Activated T-helper 17 cell treated with anti-CD3 and anti-CD28 coated beads, Interleukin-2, amount 50 U/mL, for 72 hours (primary cell): ENCODE measurements at regions not wholly inside any gene's neighbourhood (a gene's known extent, or its start where the extent isn't known, plus 50 kb on each side); places are given as distances from the start of the nearest gene placed in this dataset.

ENCODE experiments used
- ATAC-seq: fragments of 150-1000 bp; cut with Tn5 transposase; replicated peaks from 2 replicates; pipeline ENCODE4 v1.10.0; 2021; ENCODE audit warnings: mild to moderate bottlenecking, moderate library complexity
- H3K27ac Mint-ChIP-seq: one replicate; pipeline ENCODE4 v1.8.0; 2022; ENCODE audit warnings: mixed read lengths
- H3K27me3 Mint-ChIP-seq: one replicate; pipeline ENCODE4 v1.8.0; 2022; ENCODE audit warnings: mixed read lengths
- H3K36me3 Mint-ChIP-seq: one replicate; pipeline ENCODE4 v1.8.0; 2022; ENCODE audit warnings: low read depth, mild to moderate bottlenecking, mixed read lengths
- H3K4me1 Mint-ChIP-seq: one replicate; pipeline ENCODE4 v1.8.0; 2022; ENCODE audit warnings: mixed read lengths
- H3K4me3 Mint-ChIP-seq: one replicate; pipeline ENCODE4 v1.8.0; 2022; ENCODE audit warnings: mild to moderate bottlenecking, mixed read lengths
- H3K9me3 Mint-ChIP-seq: one replicate; pipeline ENCODE4 v1.8.0; 2022; ENCODE audit warnings: mixed read lengths

DNA sequence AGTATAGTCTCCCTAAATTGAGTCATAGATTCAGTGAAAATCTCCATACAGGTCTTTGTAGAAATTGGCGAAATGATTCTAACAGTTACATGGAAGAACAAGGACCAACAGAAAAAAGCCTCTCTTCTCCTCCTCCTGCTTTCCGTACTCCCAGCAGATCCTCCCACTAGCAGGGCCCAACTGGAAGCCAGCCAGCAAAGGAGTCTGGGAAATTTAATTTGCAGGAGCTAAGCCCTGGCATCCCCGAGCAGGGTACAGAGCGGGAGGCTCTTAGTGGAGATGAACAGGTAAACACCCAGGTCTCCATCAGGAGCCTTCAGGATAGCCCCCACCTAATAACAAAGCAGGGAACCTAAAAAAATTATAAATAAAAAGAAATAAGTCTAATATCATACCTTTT lies 1473.8 kb downstream of the TBC1D22A start:
- no peak for ATAC-seq
- H3K4me1 Mint-ChIP-seq = no peaks in the 10 kb centered on the region
- peaks cover 5% of the 10 kb centered on the region for H3K27me3 Mint-ChIP-seq
- H3K36me3 Mint-ChIP-seq = no peaks in the 10 kb centered on the region
- no peak overlapping the region for H3K27ac Mint-ChIP-seq
- no peak overlapping the region for H3K4me3 Mint-ChIP-seq
- H3K9me3 Mint-ChIP-seq = peaks cover 15% of the 10 kb centered on the region

DNA sequence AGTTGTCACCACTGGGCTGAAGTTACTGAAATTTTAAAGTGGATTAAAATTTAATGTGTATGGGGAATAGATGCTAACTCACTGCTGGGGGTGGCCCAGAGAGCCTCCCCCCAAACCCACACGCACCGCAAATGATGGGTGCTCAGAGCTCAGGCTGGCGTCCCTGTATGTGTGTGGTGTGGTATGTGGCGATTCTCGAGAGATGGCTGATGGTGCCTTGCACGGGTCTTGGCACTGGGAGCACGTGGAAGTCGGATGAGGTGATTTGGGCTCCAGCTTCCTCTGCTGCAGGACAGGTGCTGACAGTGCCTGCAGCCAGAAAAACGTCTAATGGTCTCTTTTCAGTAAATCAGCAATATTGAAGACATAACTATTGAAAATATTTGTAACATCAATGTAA lies 1473.3 kb downstream of the TBC1D22A start:
- Mint-ChIP-seq H3K4me3 (no peak overlapping the region), H3K36me3 (no peaks in the 10 kb centered on the region), H3K27me3 (peaks cover 5% of the 10 kb centered on the region), H3K9me3 (peaks cover 15% of the 10 kb centered on the region), H3K4me1 (no peaks in the 10 kb centered on the region), H3K27ac (no peak overlapping the region)
- no peak for ATAC-seq

DNA sequence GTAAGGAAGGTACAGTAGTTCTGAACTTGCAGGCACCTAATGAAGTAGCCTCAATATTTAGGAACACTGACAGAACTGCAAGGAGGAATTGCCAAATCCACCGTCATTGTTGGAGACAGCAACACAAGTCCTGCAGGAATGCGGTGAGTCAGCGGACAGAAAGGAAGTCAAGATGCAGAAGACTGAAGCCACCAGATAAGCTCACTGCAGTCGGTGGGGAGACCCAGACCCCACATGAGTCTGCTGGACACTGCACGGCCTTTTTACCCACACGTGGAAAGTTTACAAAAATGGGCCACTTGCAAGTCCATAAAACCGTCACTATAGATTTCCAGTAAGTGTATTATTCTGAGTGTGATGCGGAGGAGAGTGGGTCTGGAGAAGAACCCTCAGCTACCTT lies 1471.6 kb downstream of the TBC1D22A start:
- H3K9me3 Mint-ChIP-seq = peaks cover 15% of the 10 kb centered on the region
- no peaks in the 10 kb centered on the region for H3K36me3 Mint-ChIP-seq
- H3K27me3 Mint-ChIP-seq = no peaks in the 10 kb centered on the region
- no peaks in the 10 kb centered on the region for H3K4me1 Mint-ChIP-seq
- H3K4me3 Mint-ChIP-seq = no peak overlapping the region
- no peak overlapping the region for H3K27ac Mint-ChIP-seq
- ATAC-seq = no peak

DNA sequence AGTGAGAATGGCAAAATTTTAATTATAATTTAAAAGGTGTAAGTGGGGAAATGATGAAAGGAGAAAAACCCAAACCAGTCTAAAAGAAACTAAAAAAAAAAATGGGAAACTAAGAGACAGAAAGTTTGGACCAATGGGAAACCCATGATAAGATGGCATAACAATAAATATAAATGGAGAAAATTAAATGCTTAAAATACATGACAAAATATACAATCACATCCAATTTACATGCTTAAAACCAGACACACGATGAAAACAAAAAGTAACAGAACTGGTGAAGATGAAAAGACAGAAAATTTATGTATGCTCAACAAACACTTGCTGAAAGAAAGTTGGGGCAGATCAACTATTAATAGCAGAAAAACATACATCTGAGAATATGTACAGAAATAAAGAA lies 1471.1 kb downstream of the TBC1D22A start:
- no peaks in the 10 kb centered on the region for H3K4me1 Mint-ChIP-seq
- no peaks in the 10 kb centered on the region for H3K36me3 Mint-ChIP-seq
- no peak overlapping the region for H3K4me3 Mint-ChIP-seq
- no peak for ATAC-seq
- peaks cover 3% of the 10 kb centered on the region for H3K27me3 Mint-ChIP-seq
- H3K9me3 Mint-ChIP-seq = peaks cover 18% of the 10 kb centered on the region
- no peak overlapping the region for H3K27ac Mint-ChIP-seq

DNA sequence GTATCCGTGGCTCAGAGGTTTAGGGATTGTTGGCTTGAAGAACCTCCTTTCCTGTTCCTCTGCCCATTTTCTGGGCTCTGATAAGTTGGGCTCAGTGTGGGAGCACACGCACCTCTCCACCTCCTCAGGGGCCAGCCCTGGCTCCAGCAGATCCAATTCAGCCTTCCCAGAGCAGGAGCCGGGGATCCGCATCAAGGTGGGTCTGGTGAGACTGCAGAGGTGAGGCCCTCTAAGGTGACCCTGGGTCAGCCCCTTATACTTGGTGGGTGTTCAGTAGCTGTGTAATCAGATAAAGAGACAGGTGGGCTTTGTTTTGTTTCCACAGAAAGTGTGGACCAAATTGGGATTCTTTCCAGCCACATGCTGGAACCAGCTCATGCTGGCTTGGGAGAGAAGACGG lies 1466.0 kb downstream of the TBC1D22A start:
- ATAC-seq = no peak
- Mint-ChIP-seq H3K27ac (no peak overlapping the region), H3K4me1 (no peaks in the 10 kb centered on the region), H3K27me3 (peaks cover 11% of the 10 kb centered on the region), H3K4me3 (no peak overlapping the region), H3K9me3 (peaks cover 16% of the 10 kb centered on the region), H3K36me3 (no peaks in the 10 kb centered on the region)

DNA sequence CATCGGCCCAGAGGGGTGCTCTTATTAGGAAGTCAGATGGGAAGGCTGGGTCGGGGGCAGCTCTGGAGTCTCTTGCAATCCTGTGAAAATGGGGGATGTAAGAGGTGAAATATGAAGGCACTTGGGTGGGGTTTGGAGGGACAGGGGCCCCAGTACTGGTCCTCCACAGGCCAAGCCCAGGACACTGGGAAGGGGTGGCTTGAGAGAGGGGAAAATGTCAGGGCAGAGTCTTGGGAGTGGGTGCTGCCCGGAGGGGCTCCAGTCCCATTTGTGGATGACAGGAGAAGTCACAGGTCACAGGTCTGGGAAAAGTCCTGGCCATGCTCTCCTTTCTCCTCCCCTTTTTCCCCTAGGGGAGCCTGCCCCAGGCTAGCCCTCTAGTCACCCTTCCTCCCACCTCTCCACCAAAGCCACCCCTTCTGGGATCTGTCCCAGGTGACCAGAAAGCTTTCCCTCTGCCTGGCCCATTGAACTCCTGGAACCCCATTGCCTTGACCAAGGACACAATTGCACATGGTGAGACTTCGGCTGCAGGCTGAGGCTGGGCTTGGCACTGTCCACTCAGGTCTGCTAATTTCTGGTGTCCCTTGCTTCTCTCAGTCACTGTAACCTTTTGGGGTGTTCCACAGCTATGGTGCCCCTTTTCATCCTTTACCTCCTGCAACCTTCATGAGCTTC lies 1465.0 kb downstream of the TBC1D22A start:
- Mint-ChIP-seq H3K36me3 (no peaks in the 10 kb centered on the region), H3K4me1 (no peaks in the 10 kb centered on the region), H3K27me3 (peaks cover 11% of the 10 kb centered on the region), H3K27ac (no peak overlapping the region), H3K4me3 (no peak overlapping the region), H3K9me3 (peaks cover 13% of the 10 kb centered on the region)
- ATAC-seq = no peak

DNA sequence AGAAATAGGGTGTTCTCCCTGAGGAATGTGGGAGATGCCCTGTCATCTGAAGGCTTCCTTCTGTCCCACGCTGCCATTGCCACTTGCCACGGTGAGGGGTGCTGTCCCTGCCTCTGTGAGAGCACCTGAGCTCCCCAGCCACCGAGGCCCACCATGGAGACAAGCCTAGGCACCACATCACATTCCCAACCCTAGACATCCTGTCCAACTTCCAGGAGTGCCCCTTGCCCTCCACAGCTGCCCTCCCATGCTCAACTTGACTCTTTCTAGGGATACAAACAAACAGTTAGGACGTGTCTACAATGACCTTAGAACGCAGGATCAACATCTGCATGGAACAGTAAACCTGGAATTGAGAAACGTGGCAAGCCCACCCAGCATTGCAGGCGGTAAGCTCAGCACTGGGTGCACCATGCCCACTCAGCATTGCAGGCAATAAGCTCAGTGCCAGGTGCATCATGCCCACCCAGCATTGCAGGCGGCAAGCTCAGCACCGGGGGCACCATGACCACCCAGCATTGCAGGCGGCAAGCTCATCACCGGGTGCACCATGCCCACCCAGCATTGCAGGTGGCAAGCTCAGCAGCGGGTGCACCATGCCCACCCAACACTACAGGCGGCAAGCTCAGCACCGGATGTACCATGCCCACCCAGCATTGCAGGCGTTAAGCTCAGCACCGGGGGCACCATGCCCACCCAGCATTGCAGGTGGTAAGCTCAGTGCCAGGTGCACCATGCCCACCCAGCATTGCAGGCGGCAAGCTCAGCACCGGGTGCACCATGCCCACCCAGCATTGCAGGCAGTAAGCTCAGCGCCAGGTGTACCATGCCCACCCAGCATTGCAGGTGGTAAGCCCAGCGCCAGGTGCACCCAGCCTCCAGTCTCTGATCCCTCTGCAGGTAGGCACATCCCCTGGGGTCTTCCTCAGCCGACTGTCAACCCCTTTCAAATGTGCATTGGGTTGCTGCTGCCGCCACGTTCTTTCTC lies 1463.9 kb downstream of the TBC1D22A start:
- Mint-ChIP-seq H3K36me3 (no peaks in the 10 kb centered on the region), H3K9me3 (peaks cover 7% of the 10 kb centered on the region), H3K27me3 (peaks cover 11% of the 10 kb centered on the region), H3K4me1 (no peaks in the 10 kb centered on the region), H3K4me3 (no peak overlapping the region), H3K27ac (no peak overlapping the region)
- ATAC-seq = no peak

DNA sequence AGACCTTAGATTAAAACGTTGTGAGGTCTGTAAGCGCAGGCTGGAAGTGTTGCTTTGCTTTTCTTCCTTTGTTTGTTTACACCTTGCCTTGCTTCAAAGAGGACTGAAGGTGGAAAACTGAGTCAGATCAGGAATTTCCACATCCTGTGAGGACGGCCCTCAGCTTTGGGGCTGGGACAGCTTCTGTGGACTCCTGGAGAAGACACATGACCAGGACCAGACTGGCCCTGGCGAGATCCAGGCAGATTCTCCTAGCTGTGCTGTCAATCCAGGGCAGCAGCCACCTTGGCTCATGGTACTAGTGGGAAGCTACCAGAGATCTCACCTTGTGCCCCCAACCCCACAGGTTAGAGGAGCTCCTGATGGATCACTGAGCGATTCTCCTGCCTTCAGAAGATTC lies 1461.9 kb downstream of the TBC1D22A start:
- H3K27ac Mint-ChIP-seq = no peak overlapping the region

DNA sequence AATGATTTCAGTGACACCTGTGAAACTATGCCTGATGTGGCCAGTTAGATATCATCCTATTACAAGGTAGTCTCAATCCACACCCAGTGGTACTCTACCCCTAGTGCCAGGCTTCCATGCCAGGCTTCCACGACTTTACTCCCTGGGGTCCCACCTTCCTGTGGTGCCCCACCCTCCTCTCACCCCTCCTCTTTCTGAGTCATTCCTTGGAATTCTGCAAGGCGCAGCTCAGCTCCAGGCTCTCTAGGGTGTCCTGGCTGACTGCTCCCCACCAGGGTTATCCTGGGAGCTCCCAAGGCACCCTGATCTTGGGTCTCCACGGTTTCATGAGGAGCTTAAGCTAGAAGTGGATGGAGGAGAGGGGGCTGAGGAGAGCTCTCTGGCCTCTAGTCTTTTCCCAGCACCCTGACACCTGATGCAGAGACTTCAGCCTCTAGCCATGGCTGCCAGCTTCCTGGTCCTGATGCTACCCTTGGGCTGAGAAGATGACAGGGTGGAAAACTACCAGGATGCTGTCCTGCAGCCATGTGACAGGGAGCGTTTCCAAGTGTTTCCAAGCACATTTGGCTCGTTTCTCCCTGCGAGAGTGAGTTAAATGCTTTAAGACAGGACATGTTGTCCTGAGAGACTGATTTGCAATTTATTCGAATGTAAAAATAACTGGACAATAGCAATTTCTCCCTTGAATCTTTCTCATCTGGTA lies 1461.2 kb downstream of the TBC1D22A start:
- Mint-ChIP-seq H3K4me3 (no peak overlapping the region), H3K27me3 (peaks cover 9% of the 10 kb centered on the region), H3K9me3 (peaks cover 5% of the 10 kb centered on the region), H3K36me3 (no peaks in the 10 kb centered on the region), H3K27ac (no peak overlapping the region), H3K4me1 (no peaks in the 10 kb centered on the region)
- no peak for ATAC-seq

More for the DNA sequence above, 1461.9 kb downstream of the TBC1D22A start:
- ATAC-seq = no peak
- Mint-ChIP-seq H3K36me3 (no peaks in the 10 kb centered on the region), H3K27me3 (peaks cover 11% of the 10 kb centered on the region), H3K4me1 (no peaks in the 10 kb centered on the region), H3K9me3 (peaks cover 7% of the 10 kb centered on the region), H3K4me3 (no peak overlapping the region)

DNA sequence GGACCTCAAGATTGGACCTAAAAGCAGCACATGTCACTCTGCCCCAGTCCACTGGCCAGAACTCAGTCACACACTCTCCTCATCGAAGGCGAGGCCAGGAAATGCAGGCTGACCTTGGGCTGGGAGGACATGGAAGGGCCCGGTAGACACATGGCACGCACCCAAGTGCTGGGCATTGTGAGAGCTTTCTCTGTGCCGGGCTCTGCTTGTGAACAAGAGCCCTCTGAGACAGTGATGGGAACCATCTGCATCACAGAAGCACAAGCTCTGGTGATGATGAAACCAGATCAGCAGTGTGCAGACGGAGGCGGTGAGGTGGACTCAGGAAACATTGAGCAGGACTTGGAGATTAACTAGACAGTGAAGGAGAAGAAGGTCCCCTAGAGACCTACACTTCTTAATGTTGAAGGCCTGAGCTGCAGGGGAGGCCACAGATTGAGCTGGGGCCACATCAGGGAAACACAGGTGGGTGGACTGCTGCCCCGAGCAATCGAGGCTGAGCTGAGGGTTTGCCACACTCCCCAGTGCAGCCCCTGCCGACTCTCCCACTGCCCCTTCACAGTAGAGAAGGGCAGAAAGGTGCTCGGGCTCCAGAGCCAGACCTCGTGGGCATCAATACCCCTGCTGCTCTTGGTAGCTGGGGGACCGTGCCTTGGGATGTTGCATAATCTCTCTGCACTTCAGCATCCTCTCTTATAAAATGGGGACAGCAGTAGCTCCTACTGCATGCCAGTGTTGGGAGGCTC lies 1460.5 kb downstream of the TBC1D22A start:
- no peak for ATAC-seq
- Mint-ChIP-seq H3K4me3 (no peak overlapping the region), H3K27me3 (peaks cover 9% of the 10 kb centered on the region), H3K36me3 (no peaks in the 10 kb centered on the region), H3K27ac (no peak overlapping the region), H3K9me3 (peaks cover 4% of the 10 kb centered on the region), H3K4me1 (no peaks in the 10 kb centered on the region)

DNA sequence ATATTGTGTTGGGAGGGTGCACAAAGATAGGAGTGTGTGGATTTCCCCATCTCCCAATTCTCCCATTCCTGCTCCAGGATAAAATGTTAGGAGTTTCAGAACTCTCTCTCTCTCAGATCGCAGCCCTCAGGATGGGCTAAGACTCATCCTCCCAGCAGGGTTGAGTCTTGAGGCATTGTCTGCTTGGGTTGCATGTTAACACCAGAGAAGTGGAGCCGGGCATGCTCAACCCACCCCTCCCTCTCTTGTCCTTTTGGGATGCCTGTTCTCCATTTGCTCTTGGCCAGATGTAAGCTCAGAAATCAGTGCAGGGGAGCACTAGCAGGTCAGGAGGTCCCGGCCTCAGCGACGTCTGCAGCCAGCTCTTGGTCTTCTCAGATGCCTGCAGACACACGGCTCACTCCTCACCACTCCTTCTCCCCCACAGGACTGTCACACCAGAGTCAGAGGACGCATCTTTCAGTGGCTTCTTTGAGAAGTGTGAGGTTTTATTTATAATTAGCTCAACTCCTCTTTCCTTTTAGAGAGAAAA lies 1456.5 kb downstream of the TBC1D22A start:
- Mint-ChIP-seq H3K4me3 (no peak overlapping the region), H3K4me1 (no peaks in the 10 kb centered on the region), H3K36me3 (no peaks in the 10 kb centered on the region), H3K27ac (no peak overlapping the region), H3K27me3 (peaks cover 5% of the 10 kb centered on the region), H3K9me3 (no peaks in the 10 kb centered on the region)
- ATAC-seq = no peak

DNA sequence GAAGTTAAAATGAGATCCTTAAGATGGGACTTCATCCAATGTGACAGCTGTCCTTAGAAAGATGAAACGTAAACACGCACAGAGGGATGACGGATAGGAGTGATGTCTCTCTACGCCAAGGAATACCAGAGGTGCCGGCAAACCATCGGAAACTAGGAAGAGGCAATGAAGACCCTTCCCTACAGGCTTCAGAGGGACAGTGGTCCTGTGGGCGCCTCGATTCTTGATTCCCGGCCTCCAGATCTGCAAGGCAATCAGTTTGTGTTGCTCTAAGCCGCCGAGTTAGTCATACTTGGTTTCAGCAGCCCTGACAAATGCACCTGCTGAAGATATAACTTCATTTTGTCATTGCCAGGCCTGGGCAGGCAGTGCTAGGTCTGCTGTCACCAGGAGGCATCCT lies 1455.1 kb downstream of the TBC1D22A start:
- H3K4me3 Mint-ChIP-seq = no peak overlapping the region
- no peaks in the 10 kb centered on the region for H3K9me3 Mint-ChIP-seq
- peaks cover 6% of the 10 kb centered on the region for H3K27me3 Mint-ChIP-seq
- H3K27ac Mint-ChIP-seq = no peak overlapping the region
- no peak for ATAC-seq
- no peaks in the 10 kb centered on the region for H3K36me3 Mint-ChIP-seq
- H3K4me1 Mint-ChIP-seq = no peaks in the 10 kb centered on the region

DNA sequence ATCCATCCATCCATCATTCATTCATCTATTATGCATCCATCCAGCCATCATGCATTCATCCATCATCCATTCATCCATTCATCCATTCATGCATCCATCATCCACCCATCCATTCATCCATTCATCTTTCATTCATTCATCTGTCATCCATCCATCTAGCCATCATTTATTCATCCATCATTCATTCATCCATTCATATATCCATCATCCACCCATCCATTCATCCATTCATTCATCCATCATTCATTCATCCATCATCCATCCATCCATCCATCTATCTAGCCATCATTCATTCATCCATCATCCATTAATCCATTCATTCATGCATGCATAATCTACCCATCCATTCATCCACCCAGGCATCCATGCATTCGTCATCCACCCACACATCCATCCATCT lies 1450.3 kb downstream of the TBC1D22A start:
- Mint-ChIP-seq H3K9me3 (no peaks in the 10 kb centered on the region), H3K4me1 (no peaks in the 10 kb centered on the region), H3K27me3 (peaks cover 9% of the 10 kb centered on the region), H3K27ac (no peak overlapping the region), H3K36me3 (no peaks in the 10 kb centered on the region), H3K4me3 (no peak overlapping the region)
- no peak for ATAC-seq

DNA sequence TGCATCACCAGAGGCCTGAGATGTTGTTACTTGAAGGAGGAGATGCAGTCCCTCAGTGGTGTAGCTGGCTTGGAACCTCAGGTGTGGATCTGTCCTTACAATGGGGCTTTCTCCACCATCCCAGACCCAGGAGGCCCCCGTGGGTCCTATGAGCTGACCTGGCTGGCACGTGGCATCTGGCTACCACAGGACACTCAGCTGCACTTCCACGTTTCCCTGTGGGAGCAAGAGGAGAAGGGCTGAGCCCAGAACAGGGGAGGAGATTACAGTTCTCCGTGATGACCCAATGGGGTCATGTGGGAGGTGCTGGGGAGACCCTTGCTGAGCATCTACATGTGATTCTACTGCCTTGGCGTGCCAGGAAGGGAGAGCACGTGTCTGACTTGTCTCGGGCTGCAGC lies 1448.4 kb downstream of the TBC1D22A start:
- Mint-ChIP-seq H3K4me1 (no peaks in the 10 kb centered on the region), H3K4me3 (no peak overlapping the region), H3K9me3 (no peaks in the 10 kb centered on the region), H3K27ac (no peak overlapping the region), H3K36me3 (no peaks in the 10 kb centered on the region), H3K27me3 (peaks cover 13% of the 10 kb centered on the region)
- no peak for ATAC-seq
